ENCODE measurements at regions not wholly inside any gene's neighbourhood (a gene's known extent, or its start where the extent isn't known, plus 50 kb on each side); places are given as distances from the start of the nearest gene placed in this dataset.

DNA sequence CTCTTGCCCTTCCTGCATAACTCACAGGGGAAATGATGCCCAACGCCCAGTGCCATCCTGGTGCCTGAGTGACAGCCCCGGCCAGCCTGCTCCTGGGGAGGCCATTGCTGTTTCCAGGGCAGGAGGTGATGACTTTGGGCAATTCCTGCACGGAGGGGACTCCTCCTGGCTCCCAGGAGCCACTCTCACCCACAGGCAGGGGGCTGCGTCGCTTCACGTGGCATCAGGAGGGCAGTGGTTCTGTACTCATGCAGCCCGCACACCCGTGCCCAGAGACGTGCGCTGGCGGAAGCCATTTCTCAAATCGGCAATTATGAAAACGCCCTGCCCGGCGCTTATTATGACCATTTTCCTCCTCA lies 272.3 kb downstream of the CTTN start:
- TF ChIP-seq, protein P1, sequence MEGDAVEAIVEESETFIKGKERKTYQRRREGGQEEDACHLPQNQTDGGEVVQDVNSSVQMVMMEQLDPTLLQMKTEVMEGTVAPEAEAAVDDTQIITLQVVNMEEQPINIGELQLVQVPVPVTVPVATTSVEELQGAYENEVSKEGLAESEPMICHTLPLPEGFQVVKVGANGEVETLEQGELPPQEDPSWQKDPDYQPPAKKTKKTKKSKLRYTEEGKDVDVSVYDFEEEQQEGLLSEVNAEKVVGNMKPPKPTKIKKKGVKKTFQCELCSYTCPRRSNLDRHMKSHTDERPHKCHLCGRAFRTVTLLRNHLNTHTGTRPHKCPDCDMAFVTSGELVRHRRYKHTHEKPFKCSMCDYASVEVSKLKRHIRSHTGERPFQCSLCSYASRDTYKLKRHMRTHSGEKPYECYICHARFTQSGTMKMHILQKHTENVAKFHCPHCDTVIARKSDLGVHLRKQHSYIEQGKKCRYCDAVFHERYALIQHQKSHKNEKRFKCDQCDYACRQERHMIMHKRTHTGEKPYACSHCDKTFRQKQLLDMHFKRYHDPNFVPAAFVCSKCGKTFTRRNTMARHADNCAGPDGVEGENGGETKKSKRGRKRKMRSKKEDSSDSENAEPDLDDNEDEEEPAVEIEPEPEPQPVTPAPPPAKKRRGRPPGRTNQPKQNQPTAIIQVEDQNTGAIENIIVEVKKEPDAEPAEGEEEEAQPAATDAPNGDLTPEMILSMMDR (IDR thresholded peaks at IDR 0.05) = no peak
- no peak for TF ChIP-seq POLR2A (IDR thresholded peaks at IDR 0.05)
- no peak for TF ChIP-seq EP300 (IDR thresholded peaks at IDR 0.05)
